T-helper 1 cell treated with Interleukin-12 subunit alpha and Interleukin-12 subunit beta and Interleukin-4 antibody, amounts not matched to agents 30 ng/mL and 1 ng/mL, for 36 hours (primary cell): ENCODE measurements at regions not wholly inside any gene's neighbourhood (a gene's known extent, or its start where the extent isn't known, plus 50 kb on each side); places are given as distances from the start of the nearest gene placed in this dataset.

ENCODE experiments used
- intact Hi-C: fragments of 100-400 bp; cut with micrococcal nuclease; formaldehyde crosslinking; loops from one replicate; pipeline ENCODE4 v1.15.1; 2024

- intact Hi-C loops, result no loop called here
Observed at GRCh38 chr2:128368437-128369107, 49.9 kb upstream of the HS6ST1 start.

GRCh38 chr2:128369108-128369555 is 50.5 kb upstream of the HS6ST1 start:
- intact Hi-C loops, result no loop called here

- intact Hi-C loops, result no loop called here
Observed at GRCh38 chr2:128369602-128370467, 51.2 kb upstream of the HS6ST1 start.

GRCh38 chr2:128370468-128371247 is 52.0 kb upstream of the HS6ST1 start:
- intact Hi-C loops, result no loop called here

DNA sequence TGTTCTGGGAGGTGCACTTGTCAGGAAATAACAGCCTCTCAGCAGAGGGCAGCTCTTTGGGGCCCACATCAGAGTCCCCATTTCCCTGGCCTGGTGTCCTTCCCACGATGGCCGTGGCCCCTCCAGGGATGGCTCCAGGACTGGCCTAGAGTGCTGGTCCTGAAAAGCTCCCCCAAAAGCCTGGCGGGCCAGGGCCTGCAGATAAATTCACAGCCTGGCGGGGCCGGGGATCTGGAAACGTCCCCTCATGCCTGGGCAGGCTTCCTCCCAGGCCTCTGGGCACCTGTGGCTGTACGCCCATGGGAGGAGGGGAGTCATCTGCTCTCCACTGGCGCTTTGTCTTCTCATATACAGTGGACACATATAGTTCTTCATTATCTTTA is 52.6 kb upstream of the HS6ST1 start:
- intact Hi-C loops, result no loop called here

- intact Hi-C loops, result no loop called here
Observed at GRCh38 chr2:128371648-128372345, 53.1 kb upstream of the HS6ST1 start.

DNA sequence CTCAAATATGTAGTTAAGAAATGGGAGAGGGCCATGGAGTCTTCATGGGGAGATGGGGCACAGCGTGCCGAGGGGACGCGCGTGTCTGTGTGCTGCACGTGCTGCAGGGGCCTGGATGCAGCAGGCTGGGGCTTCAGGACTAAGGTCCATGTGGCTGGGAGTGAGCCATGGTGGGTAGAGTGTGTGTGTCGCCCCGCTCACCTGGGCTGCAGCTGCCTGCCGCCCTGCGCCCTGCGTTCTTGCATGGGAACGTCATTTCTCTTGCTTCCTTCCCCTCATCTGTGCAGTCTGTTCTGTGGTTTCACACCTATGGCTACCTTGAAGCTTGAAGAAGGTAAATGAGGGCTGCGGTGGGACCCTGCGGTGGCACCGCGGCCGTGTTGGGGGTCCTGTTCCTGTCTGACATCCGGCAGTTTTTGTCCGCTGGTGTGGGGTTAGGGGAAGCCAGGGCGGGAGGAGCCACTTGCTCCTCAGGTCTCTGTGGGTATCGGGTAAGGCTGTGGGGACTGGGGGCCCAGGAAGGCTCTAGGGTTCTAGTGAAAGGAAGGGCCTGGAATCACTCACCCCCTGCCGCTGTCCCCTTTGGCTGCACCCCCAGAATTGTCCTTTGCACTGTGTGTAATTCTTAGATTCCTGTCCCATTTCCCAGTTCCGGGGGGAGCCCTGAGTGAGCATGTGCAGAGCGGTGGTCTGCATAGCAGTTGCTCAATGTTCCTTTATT is 54.1 kb upstream of the HS6ST1 start:
- intact Hi-C loops, result no loop called here

- intact Hi-C loops, result no loop called here
Observed at GRCh38 chr2:128373451-128374000, 54.9 kb upstream of the HS6ST1 start.

- intact Hi-C loops, result no loop called here
Observed at GRCh38 chr2:128374001-128374710, 55.5 kb upstream of the HS6ST1 start.

DNA sequence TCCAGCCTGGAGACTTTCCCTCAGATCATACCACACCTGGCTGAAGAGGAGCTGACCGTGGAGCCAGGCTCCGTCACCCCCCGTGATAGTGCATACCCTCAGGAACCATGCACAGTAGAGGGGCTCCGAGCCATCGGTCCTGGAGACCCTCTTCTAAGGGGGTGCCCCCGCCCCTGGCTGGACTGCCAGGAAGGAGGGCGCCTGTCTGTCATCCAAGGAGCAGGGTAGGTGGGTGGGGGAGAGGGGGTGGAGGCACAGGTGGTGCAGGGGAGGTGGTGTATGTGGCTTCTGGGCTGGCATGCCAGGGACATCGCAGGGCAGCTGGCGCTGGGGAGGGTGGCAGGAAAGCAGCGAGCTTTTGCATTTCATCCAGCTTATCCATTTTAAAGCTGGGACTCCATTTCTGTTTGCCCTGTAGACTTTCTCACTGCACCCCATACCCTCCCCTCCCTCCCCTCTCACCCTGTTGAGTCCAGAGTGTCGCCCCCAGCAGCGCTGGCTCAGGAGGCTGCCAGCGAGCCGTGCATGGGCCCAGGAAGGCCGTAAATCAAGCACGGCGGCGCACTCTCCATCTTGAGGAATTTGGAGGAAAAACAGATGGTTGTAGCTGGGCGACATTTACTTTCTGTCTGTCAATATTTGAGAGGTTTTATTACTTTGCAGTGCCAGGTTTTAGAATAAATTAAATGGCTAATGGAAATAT is 56.2 kb upstream of the HS6ST1 start:
- intact Hi-C loops, result no loop called here

DNA sequence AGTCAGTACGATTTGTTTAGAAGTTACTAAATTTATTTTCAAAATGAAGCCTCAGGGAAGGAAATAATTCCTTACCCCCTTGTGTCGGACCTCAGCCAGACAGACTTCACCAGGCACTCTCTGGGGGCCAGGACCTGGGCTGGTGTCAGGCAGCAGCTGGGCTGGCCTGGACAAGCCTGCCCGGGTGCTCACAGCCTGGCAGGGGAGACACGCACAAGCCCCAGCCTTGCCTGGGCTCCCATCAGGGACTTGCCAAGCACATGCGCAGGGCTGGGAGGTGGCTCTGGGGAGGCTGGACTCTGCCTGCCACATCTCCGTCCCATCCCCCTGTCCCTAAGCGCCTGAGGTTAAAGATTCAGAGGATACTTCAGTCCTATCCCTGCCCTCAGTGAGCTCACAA is 56.8 kb upstream of the HS6ST1 start:
- intact Hi-C loops, result no loop called here

- intact Hi-C loops, result no loop called here
Observed at GRCh38 chr2:128376241-128377041, 57.8 kb upstream of the HS6ST1 start.

GRCh38 chr2:128377071-128377910 is 58.6 kb upstream of the HS6ST1 start:
- intact Hi-C loops, result no loop called here

- intact Hi-C loops, result no loop called here
Observed at GRCh38 chr2:128378231-128379020, 59.8 kb upstream of the HS6ST1 start.

- intact Hi-C loops, result no loop called here
Observed at GRCh38 chr2:128379021-128380015, 60.6 kb upstream of the HS6ST1 start.
